OCI-LY3 (cell line): ENCODE measurements at regions not wholly inside any gene's neighbourhood (a gene's known extent, or its start where the extent isn't known, plus 50 kb on each side); places are given as distances from the start of the nearest gene placed in this dataset.

Experiments used
- H2AFZ ChIP-seq: fragments of 200-600, 300-600 bp; shearing (Covaris generic); 2 replicates; pipeline ENCODE4 v1.6.0; 2014; ENCODE audit warnings: antibody characterized with exemption, low read depth, low read length
- H3K27ac ChIP-seq: fragments of 200-600, 300-600 bp; sonication (generic); 2 replicates; pipeline ENCODE4 v1.5.1; 2014; ENCODE audit warnings: mild to moderate bottlenecking, low read length, moderate library complexity, mixed read lengths
- H3K27me3 ChIP-seq: fragments of 200-600, 300-600 bp; sonication (generic); 2 replicates; pipeline ENCODE4 v1.6.1; 2014; ENCODE audit warnings: low read depth, low read length, mixed read lengths
- H3K36me3 ChIP-seq: fragments of 200-600, 300-600 bp; sonication (generic); replicated peaks from 2 replicates; pipeline ENCODE3; 2014; ENCODE audit warnings: low read depth, low read length, mixed read lengths
- H3K4me1 ChIP-seq: fragments of 300-600, 200-600 bp; sonication (generic); 2 replicates; pipeline ENCODE4 v1.6.1; 2014; ENCODE audit warnings: low read length, mixed read lengths
- H3K4me2 ChIP-seq: fragments of 200-600, 300-600 bp; sonication (generic); 2 replicates; pipeline ENCODE4 v1.6.1; 2014; ENCODE audit warnings: low read length, mixed read lengths
- H3K4me3 ChIP-seq: fragments of 300-600, 200-600 bp; sonication (generic); 2 replicates; pipeline ENCODE4 v1.5.1; 2014; ENCODE audit warnings: antibody characterized with exemption, mild to moderate bottlenecking, low read length, moderate library complexity
- H3K79me2 ChIP-seq: fragments of 300-600, 200-600 bp; shearing (Covaris generic); 2 replicates; pipeline ENCODE4 v1.6.1; 2014; ENCODE audit warnings: mild to moderate bottlenecking, low read length, mixed read lengths
- H3K9ac ChIP-seq: fragments of 300-600, 200-600 bp; shearing (Covaris generic); 2 replicates; pipeline ENCODE4 v1.6.0; 2014; ENCODE audit warnings: mild to moderate bottlenecking, low read length, moderate library complexity
- H3K9me3 ChIP-seq: fragments of 200-600, 300-600 bp; shearing (Covaris generic); 2 replicates; pipeline ENCODE4 v1.6.1; 2014; ENCODE audit warnings: low read length, mixed read lengths; ENCODE audit not compliant: insufficient read depth
- H4K20me1 ChIP-seq: fragments of 200-600, 300-600 bp; sonication (generic); 2 replicates; pipeline ENCODE4 v1.6.1; 2016; ENCODE audit warnings: low read length, mixed read lengths; ENCODE audit not compliant: insufficient read depth
- EZH2phosphoT487 ChIP-seq: fragments of 200-600 bp; shearing (Covaris generic); IDR thresholded peaks from 2 replicates; pipeline ENCODE4 v1.6.1; 2018; ENCODE audit warnings: antibody characterized with exemption, mixed run types, low read depth
- TF ChIP-seq, protein P1 (sequence below): fragments of 200-600, 300-600 bp; sonication (generic); IDR thresholded peaks from 2 replicates; pipeline ENCODE4 v1.5.1; 2014; ENCODE audit warnings: antibody characterized with exemption, low read length, low read depth

- H3K4me1 ChIP-seq: no peaks in the 10 kb centered on the region
- H3K9me3 ChIP-seq: no peaks in the 10 kb centered on the region
- TF ChIP-seq EZH2phosphoT487: no peak
- TF ChIP-seq, protein P1, sequence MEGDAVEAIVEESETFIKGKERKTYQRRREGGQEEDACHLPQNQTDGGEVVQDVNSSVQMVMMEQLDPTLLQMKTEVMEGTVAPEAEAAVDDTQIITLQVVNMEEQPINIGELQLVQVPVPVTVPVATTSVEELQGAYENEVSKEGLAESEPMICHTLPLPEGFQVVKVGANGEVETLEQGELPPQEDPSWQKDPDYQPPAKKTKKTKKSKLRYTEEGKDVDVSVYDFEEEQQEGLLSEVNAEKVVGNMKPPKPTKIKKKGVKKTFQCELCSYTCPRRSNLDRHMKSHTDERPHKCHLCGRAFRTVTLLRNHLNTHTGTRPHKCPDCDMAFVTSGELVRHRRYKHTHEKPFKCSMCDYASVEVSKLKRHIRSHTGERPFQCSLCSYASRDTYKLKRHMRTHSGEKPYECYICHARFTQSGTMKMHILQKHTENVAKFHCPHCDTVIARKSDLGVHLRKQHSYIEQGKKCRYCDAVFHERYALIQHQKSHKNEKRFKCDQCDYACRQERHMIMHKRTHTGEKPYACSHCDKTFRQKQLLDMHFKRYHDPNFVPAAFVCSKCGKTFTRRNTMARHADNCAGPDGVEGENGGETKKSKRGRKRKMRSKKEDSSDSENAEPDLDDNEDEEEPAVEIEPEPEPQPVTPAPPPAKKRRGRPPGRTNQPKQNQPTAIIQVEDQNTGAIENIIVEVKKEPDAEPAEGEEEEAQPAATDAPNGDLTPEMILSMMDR: no peak
- peaks cover 27% of the 10 kb centered on the region for H3K27me3 ChIP-seq
- H3K27ac ChIP-seq: no peak overlapping the region
- no peak overlapping the region for H3K9ac ChIP-seq
- H3K4me2 ChIP-seq: no peak overlapping the region
- no peak overlapping the region for H2AFZ ChIP-seq
- no peaks in the 10 kb centered on the region for H3K36me3 ChIP-seq
- H4K20me1 ChIP-seq: no peaks in the 10 kb centered on the region
- no peak overlapping the region for H3K4me3 ChIP-seq
- no peaks in the 10 kb centered on the region for H3K79me2 ChIP-seq
Observed at GRCh38 chr9:20207176-20207575, 415.1 kb downstream of the MLLT3 start.

DNA sequence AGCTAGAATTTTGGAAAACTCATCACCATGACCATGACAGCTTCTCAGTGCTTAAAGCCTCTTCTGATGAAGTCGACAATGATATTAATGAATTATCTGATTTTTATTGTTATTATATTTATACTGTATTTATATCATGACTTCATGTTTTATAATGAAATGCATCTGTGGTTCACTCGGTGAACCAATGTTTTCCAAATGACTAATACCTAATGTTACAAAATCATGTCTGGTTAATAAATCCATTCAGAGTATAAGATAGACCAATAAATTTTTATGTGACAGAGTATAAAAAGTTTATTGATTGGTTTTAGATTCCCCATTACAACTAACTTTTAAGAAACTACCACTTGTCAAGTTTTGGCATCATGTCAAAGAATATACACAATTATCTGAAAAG is 416.5 kb downstream of the MLLT3 start:
- Histone ChIP-seq H3K4me1 (no peaks in the 10 kb centered on the region), H4K20me1 (no peaks in the 10 kb centered on the region), H3K27me3 (peaks cover 35% of the 10 kb centered on the region), H3K4me3 (no peak overlapping the region), H3K36me3 (no peaks in the 10 kb centered on the region), H3K79me2 (no peaks in the 10 kb centered on the region), H3K9ac (no peak overlapping the region), H3K4me2 (no peak overlapping the region), H3K9me3 (no peaks in the 10 kb centered on the region), H3K27ac (no peak overlapping the region), H2AFZ (no peak overlapping the region)
- no peak for TF ChIP-seq EZH2phosphoT487
- TF ChIP-seq, protein P1: no peak

DNA sequence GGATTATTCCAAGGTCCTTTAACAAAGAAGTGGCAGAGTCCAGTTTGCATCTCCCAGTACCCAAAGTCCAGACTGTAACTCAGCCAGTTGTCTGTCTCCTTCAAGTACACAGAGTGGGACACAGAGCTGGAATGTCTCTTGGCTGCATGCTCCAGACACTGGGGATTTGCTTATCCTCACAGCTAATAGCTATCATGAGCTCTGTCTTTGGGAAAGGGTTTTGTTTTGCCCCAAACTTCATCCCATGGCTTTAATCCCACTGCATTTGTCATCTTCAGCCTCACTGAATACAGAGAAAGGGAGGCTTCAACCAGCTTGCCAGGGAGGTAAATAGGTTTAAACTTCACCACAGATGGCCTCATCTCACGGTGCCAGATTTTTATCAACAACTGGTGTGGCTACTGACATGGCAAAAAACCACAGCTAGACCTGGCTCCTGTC is 412.2 kb upstream of the SLC24A2 start:
- H3K27me3 ChIP-seq: peaks cover 19% of the 10 kb centered on the region
- H3K27ac ChIP-seq: no peak overlapping the region
- no peaks in the 10 kb centered on the region for H3K36me3 ChIP-seq
- H3K4me1 ChIP-seq: peaks cover 8% of the 10 kb centered on the region
- H3K79me2 ChIP-seq: no peaks in the 10 kb centered on the region
- no peak overlapping the region for H2AFZ ChIP-seq
- no peak overlapping the region for H3K9ac ChIP-seq
- no peak overlapping the region for H3K4me3 ChIP-seq
- H3K9me3 ChIP-seq: no peaks in the 10 kb centered on the region
- TF ChIP-seq, protein P1: no peak
- no peak for TF ChIP-seq EZH2phosphoT487
- H4K20me1 ChIP-seq: no peaks in the 10 kb centered on the region
- no peak overlapping the region for H3K4me2 ChIP-seq

GRCh38 chr9:20200581-20200980 is 411.7 kb upstream of the SLC24A2 start:
- Histone ChIP-seq H3K4me3 (no peak overlapping the region), H3K4me2 (no peak overlapping the region), H3K9me3 (no peaks in the 10 kb centered on the region), H4K20me1 (no peaks in the 10 kb centered on the region), H2AFZ (no peak overlapping the region), H3K9ac (no peak overlapping the region), H3K36me3 (no peaks in the 10 kb centered on the region), H3K79me2 (no peaks in the 10 kb centered on the region), H3K27me3 (peaks cover 19% of the 10 kb centered on the region), H3K4me1 (peaks cover 8% of the 10 kb centered on the region), H3K27ac (no peak overlapping the region)
- TF ChIP-seq EZH2phosphoT487: no peak
- TF ChIP-seq, protein P1: no peak
